Panc1 (cell line): ENCODE measurements at regions not wholly inside any gene's neighbourhood (a gene's known extent, or its start where the extent isn't known, plus 50 kb on each side); places are given as distances from the start of the nearest gene placed in this dataset.

Experiments used
- ATAC-seq: fragments of 200-7000 bp; cut with Tn5 transposase; 2 replicates; pipeline ENCODE4 v1.9.1; 2020; ENCODE audit warnings: mild to moderate bottlenecking, moderate library complexity
- BruUV-seq: library from RNA; stranded (reverse); fragments of 400-500 nt; replicated peaks from 2 replicates; lab custom pipeline; 2021; lab: Mats Ljungman, UMichigan
- CTCF ChIA-PET: fragments of 300-600 bp; sonication (Branson Sonifier 250); formaldehyde crosslinking; loops from one replicate; lab custom pipeline; 2022; ENCODE audit warnings: antibody characterized with exemption; lab: Charles Lee
- POLR2A ChIA-PET: fragments of 300-600 bp; sonication (Branson Sonifier 250); formaldehyde crosslinking; loops from one replicate; lab custom pipeline; 2022; ENCODE audit warnings: antibody characterized with exemption; lab: Charles Lee
- DNase-seq: peaks from one replicate; pipeline ENCODE4 v3.0.0-alpha.2; 2010; ENCODE audit warnings: low read depth, low spot score
- H3K27ac ChIP-seq: 2 replicates; pipeline ENCODE4 v1.5.1; 2011; ENCODE audit warnings: mild to moderate bottlenecking, low read length, inconsistent platforms
- H3K27me3 ChIP-seq: fragments of 200-500 bp; sonication (Bioruptor generic); 2 replicates; pipeline ENCODE4 v1.6.0; 2014; ENCODE audit warnings: low read length, inconsistent platforms; ENCODE audit not compliant: control insufficient read depth, insufficient read depth
- H3K36me3 ChIP-seq: fragments of 200-500 bp; sonication (Bioruptor generic); 2 replicates; pipeline ENCODE4 v1.5.1; 2014; ENCODE audit warnings: inconsistent platforms, mild to moderate bottlenecking, low read length, moderate library complexity; ENCODE audit not compliant: control insufficient read depth, insufficient read depth
- H3K4me1 ChIP-seq: 2 replicates; pipeline ENCODE4 v1.5.1; 2011; ENCODE audit warnings: inconsistent platforms, mild to moderate bottlenecking, low read length, moderate library complexity; ENCODE audit not compliant: control insufficient read depth, insufficient read depth
- H3K4me3 ChIP-seq, 2 experiments: 2 replicates each; pipeline ENCODE4 v1.5.1; 2011 to 2012; ENCODE audit warnings: low read depth in 2 of 2, low read length in 2 of 2, mild to moderate bottlenecking in 2 of 2, inconsistent platforms in 1 of 2, moderate library complexity in 1 of 2
- H3K9me3 ChIP-seq: fragments of 200-500 bp; sonication (Bioruptor generic); 2 replicates; pipeline ENCODE4 v1.5.1; 2014; ENCODE audit warnings: low read depth, mild to moderate bottlenecking, inconsistent platforms, low read length, moderate library complexity; ENCODE audit not compliant: control insufficient read depth, insufficient read depth
- CTCF ChIP-seq: fragments of 450-650 bp; IDR thresholded peaks from 2 replicates; pipeline ENCODE4 v1.5.1; 2017; ENCODE audit warnings: mild to moderate bottlenecking
- POLR2AphosphoS5 ChIP-seq: IDR thresholded peaks from 2 replicates; pipeline ENCODE4 v1.6.1; 2012; ENCODE audit warnings: mild to moderate bottlenecking, low read depth, low read length, moderate library complexity
- SIN3A ChIP-seq: IDR thresholded peaks from 2 replicates; pipeline ENCODE4 v1.6.1; 2012; ENCODE audit warnings: low read depth, mild to moderate bottlenecking, low read length, moderate library complexity, borderline replicate concordance; ENCODE audit not compliant: insufficient read depth
- TCF7L2 ChIP-seq: IDR thresholded peaks from 2 replicates; pipeline ENCODE4 v1.6.1; 2011; ENCODE audit warnings: mild to moderate bottlenecking, low read depth, low read length, inconsistent platforms
- in situ Hi-C: cut with HindIII; loops from 2 replicates; pipeline ENCODE4 v1.10.0; 2016; ENCODE audit warnings: low sequenced_read_pairs, low pct_unique_long_range_greater_than_20kb
- intact Hi-C: fragments of 100-400 bp; cut with micrococcal nuclease; formaldehyde crosslinking; loops from one replicate; pipeline ENCODE4 v1.10.0; 2022; ENCODE audit not compliant: unreplicated experiment
- TF ChIP-seq, protein P1 (sequence below), 2 experiments: IDR thresholded peaks; 2 replicates each; pipeline ENCODE4 v1.6.1; 2011 to 2012; ENCODE audit warnings: low read depth in 2 of 2, control low read depth in 1 of 2, low read length in 1 of 2, mild to moderate bottlenecking in 1 of 2, moderate library complexity in 1 of 2; ENCODE audit not compliant: insufficient read depth in 1 of 2

DNA sequence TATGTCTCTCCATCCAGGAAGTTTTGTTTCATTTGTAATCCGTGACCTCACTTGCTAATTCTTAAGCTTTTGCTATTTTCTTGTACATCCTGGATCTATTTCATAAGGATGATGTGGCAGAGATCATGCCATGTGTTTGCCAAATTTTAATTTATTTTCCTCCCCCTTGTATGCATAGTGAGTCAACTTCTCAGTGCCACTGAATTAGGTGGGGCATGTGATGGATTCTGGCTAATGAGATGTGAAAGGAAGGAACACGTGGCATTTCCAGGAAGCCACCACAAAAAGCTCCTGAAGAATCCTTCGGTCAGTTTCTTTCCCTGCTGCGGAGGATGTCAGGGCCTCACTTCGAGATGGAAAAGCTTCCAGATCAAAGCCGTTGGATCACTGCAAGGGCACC, 86.2 kb upstream of the PRL start:
- BruUV-seq, result no TSS peak
- H3K27ac ChIP-seq, result no peak overlapping the region
- POLR2A ChIA-PET, result no interaction called here
- H3K27me3 ChIP-seq, result no peaks in the 10 kb centered on the region
- CTCF ChIA-PET, result no interaction called here
- intact Hi-C loops (no loop called here), in situ Hi-C loops (no loop called here)
- no peak for ATAC-seq
- H3K9me3 ChIP-seq, result no peaks in the 10 kb centered on the region
- DNase-seq, result no peak
- no peak overlapping the region for H3K4me3 ChIP-seq
- H3K4me1 ChIP-seq, result no peaks in the 10 kb centered on the region
- no peak for TF ChIP-seq TCF7L2
- TF ChIP-seq POLR2AphosphoS5, result no peak
- no peak for TF ChIP-seq SIN3A
- H3K36me3 ChIP-seq, result no peaks in the 10 kb centered on the region

- ATAC-seq (no peak), DNase-seq (no peak)
- no peaks in the 10 kb centered on the region for H3K4me1 ChIP-seq
- ChIA-PET CTCF (no interaction called here), POLR2A (no interaction called here)
- H3K9me3 ChIP-seq, result no peaks in the 10 kb centered on the region
- no peaks in the 10 kb centered on the region for H3K36me3 ChIP-seq
- BruUV-seq, result no TSS peak
- no peak overlapping the region for H3K27ac ChIP-seq
- H3K4me3 ChIP-seq, result no peak overlapping the region
- TF ChIP-seq CTCF (no peak), SIN3A (no peak), TCF7L2 (no peak), POLR2AphosphoS5 (no peak)
- TF ChIP-seq, protein P1, sequence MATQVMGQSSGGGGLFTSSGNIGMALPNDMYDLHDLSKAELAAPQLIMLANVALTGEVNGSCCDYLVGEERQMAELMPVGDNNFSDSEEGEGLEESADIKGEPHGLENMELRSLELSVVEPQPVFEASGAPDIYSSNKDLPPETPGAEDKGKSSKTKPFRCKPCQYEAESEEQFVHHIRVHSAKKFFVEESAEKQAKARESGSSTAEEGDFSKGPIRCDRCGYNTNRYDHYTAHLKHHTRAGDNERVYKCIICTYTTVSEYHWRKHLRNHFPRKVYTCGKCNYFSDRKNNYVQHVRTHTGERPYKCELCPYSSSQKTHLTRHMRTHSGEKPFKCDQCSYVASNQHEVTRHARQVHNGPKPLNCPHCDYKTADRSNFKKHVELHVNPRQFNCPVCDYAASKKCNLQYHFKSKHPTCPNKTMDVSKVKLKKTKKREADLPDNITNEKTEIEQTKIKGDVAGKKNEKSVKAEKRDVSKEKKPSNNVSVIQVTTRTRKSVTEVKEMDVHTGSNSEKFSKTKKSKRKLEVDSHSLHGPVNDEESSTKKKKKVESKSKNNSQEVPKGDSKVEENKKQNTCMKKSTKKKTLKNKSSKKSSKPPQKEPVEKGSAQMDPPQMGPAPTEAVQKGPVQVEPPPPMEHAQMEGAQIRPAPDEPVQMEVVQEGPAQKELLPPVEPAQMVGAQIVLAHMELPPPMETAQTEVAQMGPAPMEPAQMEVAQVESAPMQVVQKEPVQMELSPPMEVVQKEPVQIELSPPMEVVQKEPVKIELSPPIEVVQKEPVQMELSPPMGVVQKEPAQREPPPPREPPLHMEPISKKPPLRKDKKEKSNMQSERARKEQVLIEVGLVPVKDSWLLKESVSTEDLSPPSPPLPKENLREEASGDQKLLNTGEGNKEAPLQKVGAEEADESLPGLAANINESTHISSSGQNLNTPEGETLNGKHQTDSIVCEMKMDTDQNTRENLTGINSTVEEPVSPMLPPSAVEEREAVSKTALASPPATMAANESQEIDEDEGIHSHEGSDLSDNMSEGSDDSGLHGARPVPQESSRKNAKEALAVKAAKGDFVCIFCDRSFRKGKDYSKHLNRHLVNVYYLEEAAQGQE (IDR thresholded peaks at IDR 0.05; ENCODE audit: insufficient read depth in 1 of 2, low read depth in 2 of 2, low read length in 1 of 2), result no peak
- H3K27me3 ChIP-seq, result no peaks in the 10 kb centered on the region
- intact Hi-C loops, result no loop called here
- in situ Hi-C loops, result no loop called here
These were observed 95.9 kb upstream of the PRL start for GRCh38 chr6:22392711-22393110.

GRCh38 chr6:22394691-22395090, 97.9 kb upstream of the PRL start:
- POLR2A ChIA-PET, result no interaction called here
- no peaks in the 10 kb centered on the region for H3K36me3 ChIP-seq

More at GRCh38 chr6:22394691-22395090, 97.9 kb upstream of the PRL start:
- no peaks in the 10 kb centered on the region for H3K4me1 ChIP-seq
- intact Hi-C loops, result no loop called here
- no peaks in the 10 kb centered on the region for H3K27me3 ChIP-seq
- no TSS peak for BruUV-seq
- CTCF ChIA-PET, result no interaction called here
- DNase-seq, result no peak
- no peak overlapping the region for H3K4me3 ChIP-seq
- TF ChIP-seq SIN3A (no peak), TCF7L2 (no peak), CTCF (no peak), POLR2AphosphoS5 (no peak)
- TF ChIP-seq, protein P1 (IDR thresholded peaks at IDR 0.05; ENCODE audit: insufficient read depth in 1 of 2, low read depth in 2 of 2, low read length in 1 of 2), result no peak
- H3K9me3 ChIP-seq, result no peaks in the 10 kb centered on the region
- in situ Hi-C loops, result no loop called here
- ATAC-seq, result no peak
- H3K27ac ChIP-seq, result no peak overlapping the region
